HG02588 (cell line): ENCODE measurements at regions not wholly inside any gene's neighbourhood (a gene's known extent, or its start where the extent isn't known, plus 50 kb on each side); places are given as distances from the start of the nearest gene placed in this dataset.

ENCODE experiments used
- ATAC-seq: cut with Tn5 transposase; IDR thresholded peaks from one replicate; pipeline ENCODE4 v1.9.1; 2021; ENCODE audit warnings: mild to moderate bottlenecking, moderate library complexity; ENCODE audit not compliant: unreplicated experiment

DNA sequence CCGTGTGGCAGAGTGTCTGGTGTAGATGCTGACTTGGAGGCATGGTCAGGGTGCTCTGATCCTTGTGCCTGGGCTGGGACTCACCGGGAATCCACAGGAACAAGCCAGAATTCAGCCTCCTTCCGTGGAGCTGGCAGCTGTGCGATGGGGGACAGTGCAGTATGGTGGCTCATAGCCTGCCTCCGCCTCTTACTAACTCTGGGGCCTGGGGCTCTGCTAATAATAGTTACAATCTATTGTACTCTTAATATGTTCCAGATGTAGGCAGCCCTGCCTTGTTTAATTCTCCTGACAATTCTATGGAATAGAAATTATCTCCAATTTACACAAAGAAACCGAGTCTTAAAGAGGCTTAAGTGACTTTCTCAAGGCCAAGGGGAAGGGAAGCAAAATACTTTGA lies 77.6 kb downstream of the PCDH1 start:
- no peak for ATAC-seq

DNA sequence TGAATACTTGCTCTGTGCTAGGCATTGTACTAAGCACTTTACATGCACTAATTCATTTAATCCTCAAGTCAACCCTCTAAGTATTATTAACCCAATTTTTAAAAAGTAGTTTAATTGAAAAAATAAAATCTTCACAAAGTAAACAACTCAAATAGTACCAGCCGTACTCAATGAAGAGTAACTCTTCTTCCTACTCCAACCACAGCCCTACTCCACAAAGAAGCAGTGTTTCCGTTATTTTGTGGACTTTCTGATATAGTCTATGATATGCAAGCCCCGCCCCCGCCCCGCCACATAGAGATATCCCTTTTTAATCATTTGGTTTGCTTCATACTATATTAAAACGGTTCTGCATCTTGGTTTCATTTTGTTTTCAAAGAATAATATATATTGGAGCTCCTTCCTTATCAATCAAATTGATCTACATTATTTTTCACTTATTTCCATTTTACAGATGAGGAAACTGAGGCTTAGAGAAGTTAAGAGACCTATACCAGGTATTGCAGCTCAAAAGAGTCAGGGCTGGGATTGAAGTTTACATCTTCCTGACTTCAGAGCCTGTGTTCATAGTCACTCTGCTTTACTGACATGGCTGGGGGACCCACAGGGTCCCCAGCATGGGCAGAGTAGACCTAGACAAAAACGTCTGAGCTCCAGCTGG lies 78.6 kb downstream of the PCDH1 start:
- ATAC-seq, result no peak

- no peak for ATAC-seq
These were observed 80.8 kb downstream of the PCDH1 start for GRCh38 chr5:141797425-141797824.

- ATAC-seq, result no peak
These were observed 82.8 kb downstream of the PCDH1 start for GRCh38 chr5:141795421-141795820.

DNA sequence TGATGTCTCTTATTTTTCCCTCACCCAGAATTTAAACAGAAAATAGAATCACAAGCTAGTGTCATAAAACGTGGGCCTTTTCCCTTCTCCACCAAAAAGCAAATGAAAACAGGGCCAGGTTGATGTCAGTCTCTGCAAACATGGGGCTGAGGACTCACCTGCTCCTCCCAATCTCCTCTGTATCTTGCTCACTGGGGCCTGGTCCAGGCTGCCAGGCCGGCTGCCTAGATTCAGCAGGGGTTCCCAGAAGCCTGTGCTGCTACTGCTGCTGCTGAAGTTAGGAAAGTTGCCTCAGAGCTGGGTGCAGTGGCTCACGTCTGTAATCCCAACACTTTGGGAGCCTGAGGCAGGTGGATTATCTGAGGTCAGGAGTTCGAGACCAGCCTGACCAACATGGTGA lies 84.3 kb downstream of the PCDH1 start:
- no peak for ATAC-seq

DNA sequence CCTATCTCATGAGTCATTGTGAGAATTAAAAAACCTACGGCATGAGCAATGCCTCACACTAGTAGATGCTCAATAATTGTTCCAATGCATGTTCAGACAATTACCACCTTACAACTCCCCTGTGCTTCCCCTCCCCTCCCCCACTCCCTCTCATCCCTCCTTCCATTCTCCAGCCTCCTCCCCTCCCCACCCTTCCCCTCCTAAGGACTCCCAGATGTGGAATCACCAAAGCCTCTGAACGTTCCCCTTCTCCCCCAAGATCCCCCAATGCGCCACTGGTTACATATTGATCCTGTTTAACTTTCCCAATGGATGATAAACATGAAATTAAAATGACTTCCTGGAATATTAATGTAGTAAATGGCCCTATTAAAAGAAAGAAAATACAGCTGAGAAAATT lies 84.8 kb downstream of the PCDH1 start:
- ATAC-seq, result no peak

DNA sequence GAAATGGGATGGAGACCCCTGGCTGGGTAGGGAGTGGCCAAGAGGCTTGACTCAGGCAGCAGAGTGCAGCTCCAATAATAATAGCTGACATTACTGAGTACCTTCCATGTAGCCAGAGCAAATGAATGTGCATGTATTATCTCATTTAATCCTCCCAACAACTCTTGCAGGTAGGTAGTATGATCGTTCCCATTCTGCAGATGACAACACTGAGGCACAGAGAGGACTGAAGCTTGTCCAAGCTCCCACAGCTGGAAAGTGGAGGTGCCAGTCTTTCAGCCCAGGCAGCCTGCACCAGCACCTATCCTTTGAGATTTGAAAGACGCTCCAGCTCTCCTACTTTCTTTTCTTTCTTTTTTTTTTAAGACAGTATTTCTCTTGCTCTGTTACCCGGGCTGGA lies 87.6 kb downstream of the PCDH1 start:
- no peak for ATAC-seq

GRCh38 chr5:141789330-141789729 lies 88.9 kb downstream of the PCDH1 start:
- ATAC-seq, result no peak

GRCh38 chr5:141788296-141788970 lies 89.8 kb downstream of the PCDH1 start:
- ATAC-seq, result no peak

- no peak for ATAC-seq
These were observed 90.8 kb downstream of the PCDH1 start for GRCh38 chr5:141787376-141787775.

- no peak for ATAC-seq
These were observed 91.5 kb downstream of the PCDH1 start for GRCh38 chr5:141786700-141787099.

GRCh38 chr5:141785711-141786110 lies 92.5 kb downstream of the PCDH1 start:
- ATAC-seq, result no peak

DNA sequence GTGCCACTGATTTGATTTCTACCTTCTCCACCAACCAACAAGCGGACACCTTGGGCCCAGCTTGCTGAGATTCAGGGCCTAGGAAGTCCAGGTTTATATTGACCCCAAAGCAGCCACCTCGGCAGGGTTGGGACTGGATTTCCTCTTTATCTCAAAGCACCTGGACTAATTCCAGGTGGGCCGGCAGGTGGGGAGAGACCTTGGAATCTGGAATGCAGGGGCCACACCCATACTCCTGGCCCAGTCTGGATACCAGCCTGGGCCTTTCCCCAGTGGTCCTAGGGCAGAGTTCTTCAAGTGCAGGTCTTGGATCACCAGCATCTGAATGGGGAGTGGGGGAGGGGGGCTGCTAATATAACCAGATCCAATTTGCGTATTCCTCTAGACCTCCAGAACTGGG lies 93.1 kb downstream of the PCDH1 start:
- no peak for ATAC-seq

DNA sequence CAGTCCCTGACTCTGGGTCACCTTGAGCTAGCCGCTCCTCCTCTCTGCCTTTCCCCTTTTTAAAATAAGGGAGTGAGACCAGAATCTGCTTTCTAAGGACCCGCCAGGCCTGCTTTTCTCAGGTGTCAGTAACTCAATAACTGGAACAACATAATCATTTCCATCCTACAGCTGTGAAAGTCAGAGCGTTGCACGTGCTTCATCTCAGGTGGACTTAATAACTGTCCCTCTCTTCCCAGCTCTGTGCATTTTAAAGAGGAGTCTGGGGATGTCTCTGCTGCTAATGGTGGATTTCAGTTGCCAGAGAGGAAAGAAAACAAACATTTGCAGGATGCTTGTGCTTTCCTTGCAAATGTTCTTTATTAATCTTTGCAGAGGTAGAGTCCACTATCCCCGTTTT lies 93.7 kb downstream of the PCDH1 start:
- ATAC-seq, result no peak

DNA sequence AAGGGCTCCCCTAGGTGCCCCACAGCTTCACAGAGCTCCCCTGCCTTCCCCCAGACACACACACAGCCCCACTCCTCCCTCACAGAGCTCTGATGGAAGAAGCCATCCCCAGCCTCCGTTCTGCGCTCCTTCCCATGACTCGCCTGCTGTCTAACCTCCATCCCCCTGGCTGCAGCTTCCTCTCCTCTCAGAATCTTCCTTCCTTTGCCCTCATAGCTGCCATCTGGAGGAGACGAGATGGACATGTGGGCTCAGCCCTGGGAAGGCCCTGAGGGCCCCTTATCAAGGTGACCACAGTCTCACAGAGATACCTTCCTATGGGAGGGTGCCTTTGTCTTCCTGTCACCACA lies 94.3 kb downstream of the PCDH1 start:
- no peak for ATAC-seq

GRCh38 chr5:141783005-141783946 lies 94.9 kb downstream of the PCDH1 start:
- no peak for ATAC-seq

DNA sequence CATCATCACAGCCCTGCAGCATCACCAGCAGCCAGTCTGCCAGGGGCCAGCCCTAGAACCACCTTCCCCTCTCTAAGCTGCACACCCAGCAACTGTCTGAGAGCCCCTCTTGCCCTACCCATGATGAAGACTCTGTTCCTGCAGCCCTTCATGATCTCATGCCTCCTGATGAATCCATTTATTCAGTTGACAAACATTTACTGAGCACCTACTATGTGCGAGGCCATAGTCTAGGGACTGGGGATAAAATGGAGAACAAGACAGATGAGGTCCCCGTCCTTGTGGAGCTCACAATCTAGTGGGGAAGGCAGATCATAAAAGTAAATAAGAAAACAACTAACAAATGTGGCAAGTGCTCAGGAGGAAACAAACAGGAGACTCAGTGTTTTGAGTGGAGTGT lies 96.3 kb downstream of the PCDH1 start:
- no peak for ATAC-seq

GRCh38 chr5:141780952-141781781 lies 97.0 kb downstream of the PCDH1 start:
- ATAC-seq, result no peak

DNA sequence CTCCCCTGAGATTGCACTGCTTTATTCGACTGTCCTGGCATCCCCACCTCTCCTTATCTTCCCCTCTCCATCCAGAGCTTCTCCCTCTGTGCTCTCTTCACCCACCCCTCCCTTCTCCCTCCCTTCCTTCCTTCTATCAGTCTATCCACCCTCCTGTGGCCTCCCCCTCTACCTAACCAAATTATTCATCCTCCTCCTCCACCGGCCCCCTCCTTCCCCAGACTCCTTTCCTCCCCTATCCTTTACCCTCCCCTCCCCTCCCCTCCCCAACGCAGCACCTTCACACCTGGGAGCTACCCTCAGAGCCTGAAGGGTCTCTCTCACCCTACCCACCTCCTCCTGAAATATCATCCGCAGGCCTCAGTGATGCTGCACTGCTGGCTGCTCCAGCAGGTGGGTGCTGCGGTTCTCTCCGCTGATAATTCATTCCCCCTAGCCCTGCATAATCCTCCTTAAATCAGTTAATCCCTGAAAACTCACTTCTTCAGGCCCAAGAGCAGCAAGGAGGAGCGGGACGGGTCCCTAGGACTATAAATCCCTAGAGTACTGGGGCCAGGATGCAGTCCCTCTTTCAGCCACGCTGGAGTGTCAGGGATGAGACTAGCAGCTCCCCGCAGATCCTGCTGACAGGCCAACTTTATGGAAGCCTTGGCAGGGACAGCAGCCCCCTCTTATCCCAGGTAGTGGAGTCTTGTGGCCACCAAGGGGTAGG lies 97.8 kb downstream of the PCDH1 start:
- ATAC-seq, result no peak

GRCh38 chr5:141779503-141779973 lies 97.5 kb upstream of the ARAP3 start:
- no peak for ATAC-seq
